Mesendoderm (in vitro differentiated cells): ENCODE measurements at regions not wholly inside any gene's neighbourhood (a gene's known extent, or its start where the extent isn't known, plus 50 kb on each side); places are given as distances from the start of the nearest gene placed in this dataset.

ENCODE experiments used
- DNase-seq: peaks from one replicate; pipeline ENCODE4 v3.0.0; 2013
- H2AK5ac ChIP-seq: 2 replicates; pipeline ENCODE4 v1.6.1; 2013; ENCODE audit warnings: low read length, inconsistent platforms
- H2BK120ac ChIP-seq: 2 replicates; pipeline ENCODE4 v1.6.1; 2013; ENCODE audit warnings: low read depth, mild to moderate bottlenecking, low read length, moderate library complexity, mixed read lengths
- H2BK15ac ChIP-seq: replicated peaks from 2 replicates; pipeline ENCODE4 v1.6.1; 2013; ENCODE audit warnings: low read depth, mild to moderate bottlenecking, moderate library complexity
- H2BK5ac ChIP-seq: 2 replicates; pipeline ENCODE4 v1.6.1; 2013; ENCODE audit warnings: low read length, inconsistent platforms
- H3K18ac ChIP-seq: 2 replicates; pipeline ENCODE4 v1.6.1; 2013; ENCODE audit warnings: mild to moderate bottlenecking, low read length, mixed read lengths
- H3K23ac ChIP-seq: one replicate; pipeline ENCODE4 v1.6.1; 2013; ENCODE audit warnings: low read length
- H3K27ac ChIP-seq: 2 replicates; pipeline ENCODE4 v1.5.1; 2013; ENCODE audit warnings: low read depth, mild to moderate bottlenecking, inconsistent platforms, low read length, moderate library complexity
- H3K27me3 ChIP-seq: 2 replicates; pipeline ENCODE4 v1.6.1; 2013; ENCODE audit warnings: low read length, control low read depth, mild to moderate bottlenecking, inconsistent platforms; ENCODE audit not compliant: insufficient read depth, poor library complexity
- H3K36me3 ChIP-seq: 2 replicates; pipeline ENCODE4 v1.6.1; 2013; ENCODE audit warnings: low read length, inconsistent platforms; ENCODE audit not compliant: control insufficient read depth, insufficient read depth
- H3K4ac ChIP-seq: one replicate; pipeline ENCODE4 v1.6.1; 2013; ENCODE audit warnings: low read depth, mild to moderate bottlenecking, low read length, moderate library complexity
- H3K4me1 ChIP-seq: 2 replicates; pipeline ENCODE4 v1.6.1; 2013; ENCODE audit warnings: low read depth, low read length, inconsistent platforms; ENCODE audit not compliant: control insufficient read depth
- H3K4me2 ChIP-seq: 2 replicates; pipeline ENCODE4 v1.6.1; 2013; ENCODE audit warnings: low read length
- H3K4me3 ChIP-seq: 2 replicates; pipeline ENCODE4 v1.5.1; 2013; ENCODE audit warnings: mild to moderate bottlenecking, low read length
- H3K56ac ChIP-seq: one replicate; pipeline ENCODE4 v1.6.1; 2013; ENCODE audit warnings: low read length
- H3K79me1 ChIP-seq: 2 replicates; pipeline ENCODE4 v1.6.1; 2013; ENCODE audit warnings: low read length, inconsistent platforms
- H3K79me2 ChIP-seq: 2 replicates; pipeline ENCODE4 v1.6.1; 2013; ENCODE audit warnings: mild to moderate bottlenecking, low read length; ENCODE audit not compliant: control insufficient read depth, insufficient read depth
- H3K9ac ChIP-seq: 2 replicates; pipeline ENCODE4 v1.6.1; 2013; ENCODE audit warnings: low read length, inconsistent platforms
- H4K5ac ChIP-seq: one replicate; pipeline ENCODE4 v1.6.1; 2013; ENCODE audit warnings: low read length
- H4K8ac ChIP-seq: one replicate; pipeline ENCODE4 v1.6.1; 2013; ENCODE audit warnings: low read depth, mild to moderate bottlenecking, control low read depth, low read length, moderate library complexity
- WGBS: extraction: QIAGEN DNeasy Blood & Tissue Kit; methylation state at CpG from one replicate; pipeline ENCODE4 v1.1.7; 2013; ENCODE audit warnings: low lambda C conversion rate, missing lambda C conversion rate; ENCODE audit not compliant: insufficient coverage; ENCODE audit errors: extremely low coverage; 5-methylcytosine and 5-hydroxymethylcytosine counted together

DNA sequence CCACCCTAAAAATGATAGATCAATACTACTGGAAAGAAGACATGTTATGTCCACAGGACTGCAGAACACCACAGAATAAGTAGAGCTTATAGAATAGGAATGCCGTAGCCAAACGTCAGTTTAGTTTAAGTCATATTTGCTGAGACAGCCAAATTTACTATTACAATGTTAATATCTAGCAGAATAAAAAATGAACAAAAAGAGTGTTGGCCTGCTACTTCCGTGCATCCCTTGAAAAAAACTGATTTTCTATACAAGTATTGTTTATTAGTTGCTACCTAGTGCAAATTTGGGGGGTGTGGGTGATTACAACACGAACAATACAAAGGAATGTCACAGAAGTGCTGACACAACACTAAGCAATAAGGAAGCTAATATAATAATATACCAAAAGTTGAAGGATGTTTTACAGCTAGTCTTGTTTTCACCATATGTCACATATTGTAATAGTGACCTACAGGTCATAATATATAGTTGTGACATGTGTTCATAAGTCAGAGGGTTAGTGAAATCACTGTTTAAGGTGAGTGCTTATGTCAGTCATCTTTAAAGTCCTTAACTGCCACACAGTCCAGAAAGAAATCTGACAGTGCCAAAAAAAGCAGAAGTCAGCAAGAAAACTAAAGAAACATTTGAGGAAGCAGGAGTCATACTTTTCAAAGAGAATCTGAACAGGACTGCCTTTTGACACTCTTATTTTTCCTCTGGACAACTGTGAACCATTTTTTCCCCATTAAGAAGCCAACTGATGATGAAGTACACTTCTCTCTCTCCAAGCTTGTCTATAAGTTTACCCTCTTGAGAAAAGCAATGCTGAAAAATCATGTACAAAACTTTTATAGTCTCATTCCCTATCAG lies 376.4 kb downstream of the ZEB2 start:
- Histone ChIP-seq H3K56ac (no peak overlapping the region), H3K4me1 (no peaks in the 10 kb centered on the region), H3K4me2 (no peak overlapping the region), H2BK120ac (no peak overlapping the region), H4K5ac (no peak overlapping the region), H3K79me1 (no peaks in the 10 kb centered on the region), H3K18ac (no peak overlapping the region), H4K8ac (no peak overlapping the region), H3K36me3 (no peaks in the 10 kb centered on the region), H3K27me3 (no peaks in the 10 kb centered on the region), H3K23ac (no peak overlapping the region), H2BK15ac (no peak overlapping the region), H2AK5ac (no peak overlapping the region), H2BK5ac (no peak overlapping the region), H3K9ac (no peak overlapping the region), H3K79me2 (no peaks in the 10 kb centered on the region), H3K4me3 (no peak overlapping the region), H3K27ac (no peak overlapping the region), H3K4ac (no peak overlapping the region)
- no peak for DNase-seq
- no CpG with 5 or more reads among the region's 4 CpGs for WGBS

DNA sequence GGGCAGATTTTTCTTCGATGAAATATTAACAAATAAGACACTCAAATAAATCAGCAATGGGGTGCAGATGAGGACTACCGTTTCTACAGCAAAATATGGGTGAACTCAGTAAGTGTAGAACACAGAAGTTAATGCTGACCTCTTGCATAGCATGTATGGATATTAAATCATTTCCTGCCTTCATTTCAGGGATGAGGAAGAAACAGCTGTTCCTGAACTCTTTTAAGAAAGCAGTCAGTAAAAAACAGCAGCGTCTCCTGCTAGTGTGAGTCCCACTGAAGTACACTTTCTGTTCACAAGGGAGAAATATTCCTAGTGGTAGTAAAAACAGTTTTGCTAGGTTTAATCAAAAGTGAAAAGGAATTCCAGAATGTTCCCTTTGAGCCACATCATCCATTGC lies 379.0 kb downstream of the ZEB2 start:
- Histone ChIP-seq H3K27ac (no peak overlapping the region), H3K56ac (no peak overlapping the region), H2BK5ac (no peak overlapping the region), H4K5ac (no peak overlapping the region), H3K79me1 (no peaks in the 10 kb centered on the region), H2AK5ac (no peak overlapping the region), H3K18ac (no peak overlapping the region), H3K79me2 (no peaks in the 10 kb centered on the region), H4K8ac (no peak overlapping the region), H3K23ac (no peak overlapping the region), H3K27me3 (no peaks in the 10 kb centered on the region), H3K4me2 (no peak overlapping the region), H3K4me1 (peaks cover 2% of the 10 kb centered on the region), H3K4ac (no peak overlapping the region), H2BK120ac (no peak overlapping the region), H3K9ac (no peak overlapping the region), H3K4me3 (no peak overlapping the region), H2BK15ac (no peak overlapping the region), H3K36me3 (no peaks in the 10 kb centered on the region)
- no peak for DNase-seq
- no CpG with 5 or more reads among the region's 3 CpGs for WGBS

DNA sequence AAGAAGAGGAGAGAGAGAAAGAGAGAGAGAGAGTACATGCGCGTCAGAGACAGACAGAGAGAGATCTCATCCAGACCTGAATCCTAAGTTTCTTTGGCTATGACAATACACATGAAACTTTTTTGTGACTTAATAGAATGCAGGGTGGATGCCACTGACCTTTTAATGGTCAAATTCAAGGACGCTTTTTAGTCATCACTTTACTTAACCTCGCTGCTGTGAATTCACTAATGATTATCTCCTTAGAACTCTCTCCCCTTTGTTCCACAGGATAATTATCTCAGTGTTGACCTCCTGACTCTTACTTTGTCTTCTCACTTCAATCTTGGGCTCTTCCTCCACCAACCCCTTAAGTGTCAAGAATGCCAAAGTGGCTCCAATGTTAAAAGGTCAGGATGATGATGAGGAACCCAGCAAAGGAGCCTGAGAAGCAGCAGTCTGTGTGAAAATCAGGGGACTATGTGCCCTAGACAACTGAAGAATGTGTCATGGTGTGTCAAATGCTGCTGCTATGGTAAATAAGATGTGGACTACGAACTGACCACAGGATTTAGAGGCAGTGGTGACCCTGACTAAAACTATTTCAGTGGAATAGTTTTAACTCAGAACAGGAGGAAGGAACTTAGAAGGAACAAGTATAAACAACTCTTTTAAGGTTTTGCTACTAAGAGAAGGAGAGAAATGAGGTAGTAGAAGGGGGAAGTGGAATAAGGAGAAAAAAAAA lies 382.1 kb downstream of the ZEB2 start:
- H3K4me2 ChIP-seq, result no peak overlapping the region
- H4K5ac ChIP-seq, result no peak overlapping the region
- no peak overlapping the region for H2BK120ac ChIP-seq
- H3K79me1 ChIP-seq, result no peaks in the 10 kb centered on the region
- no peak overlapping the region for H2BK5ac ChIP-seq
- no peak overlapping the region for H3K9ac ChIP-seq
- H2AK5ac ChIP-seq, result no peak overlapping the region
- H3K23ac ChIP-seq, result no peak overlapping the region
- H3K4me1 ChIP-seq, result peaks cover 2% of the 10 kb centered on the region
- no CpG with 5 or more reads among the region's 5 CpGs for WGBS
- no peaks in the 10 kb centered on the region for H3K27me3 ChIP-seq
- H3K56ac ChIP-seq, result no peak overlapping the region
- H3K79me2 ChIP-seq, result no peaks in the 10 kb centered on the region
- H3K4me3 ChIP-seq, result no peak overlapping the region
- DNase-seq, result peak; percentile 45
- H3K36me3 ChIP-seq, result no peaks in the 10 kb centered on the region
- no peak overlapping the region for H3K4ac ChIP-seq
- H3K27ac ChIP-seq, result no peak overlapping the region
- H4K8ac ChIP-seq, result no peak overlapping the region
- H3K18ac ChIP-seq, result no peak overlapping the region
- H2BK15ac ChIP-seq, result no peak overlapping the region

GRCh38 chr2:144137272-144137671 lies 382.6 kb downstream of the ZEB2 start:
- H3K79me1 ChIP-seq, result no peaks in the 10 kb centered on the region
- no peak overlapping the region for H3K9ac ChIP-seq
- WGBS, result no CpG with 5 or more reads among the region's 1 CpG
- no peak overlapping the region for H3K56ac ChIP-seq
- no peaks in the 10 kb centered on the region for H3K79me2 ChIP-seq
- no peak overlapping the region for H3K18ac ChIP-seq
- no peak overlapping the region for H3K27ac ChIP-seq
- H2AK5ac ChIP-seq, result no peak overlapping the region
- no peak overlapping the region for H2BK120ac ChIP-seq
- no peak overlapping the region for H3K4me2 ChIP-seq
- no peak overlapping the region for H3K4me3 ChIP-seq
- no peak overlapping the region for H2BK5ac ChIP-seq
- DNase-seq, result no peak
- H2BK15ac ChIP-seq, result no peak overlapping the region
- H4K8ac ChIP-seq, result no peak overlapping the region
- peaks cover 2% of the 10 kb centered on the region for H3K4me1 ChIP-seq
- H3K4ac ChIP-seq, result no peak overlapping the region
- H3K23ac ChIP-seq, result no peak overlapping the region
- no peaks in the 10 kb centered on the region for H3K27me3 ChIP-seq
- H4K5ac ChIP-seq, result no peak overlapping the region
- no peaks in the 10 kb centered on the region for H3K36me3 ChIP-seq

DNA sequence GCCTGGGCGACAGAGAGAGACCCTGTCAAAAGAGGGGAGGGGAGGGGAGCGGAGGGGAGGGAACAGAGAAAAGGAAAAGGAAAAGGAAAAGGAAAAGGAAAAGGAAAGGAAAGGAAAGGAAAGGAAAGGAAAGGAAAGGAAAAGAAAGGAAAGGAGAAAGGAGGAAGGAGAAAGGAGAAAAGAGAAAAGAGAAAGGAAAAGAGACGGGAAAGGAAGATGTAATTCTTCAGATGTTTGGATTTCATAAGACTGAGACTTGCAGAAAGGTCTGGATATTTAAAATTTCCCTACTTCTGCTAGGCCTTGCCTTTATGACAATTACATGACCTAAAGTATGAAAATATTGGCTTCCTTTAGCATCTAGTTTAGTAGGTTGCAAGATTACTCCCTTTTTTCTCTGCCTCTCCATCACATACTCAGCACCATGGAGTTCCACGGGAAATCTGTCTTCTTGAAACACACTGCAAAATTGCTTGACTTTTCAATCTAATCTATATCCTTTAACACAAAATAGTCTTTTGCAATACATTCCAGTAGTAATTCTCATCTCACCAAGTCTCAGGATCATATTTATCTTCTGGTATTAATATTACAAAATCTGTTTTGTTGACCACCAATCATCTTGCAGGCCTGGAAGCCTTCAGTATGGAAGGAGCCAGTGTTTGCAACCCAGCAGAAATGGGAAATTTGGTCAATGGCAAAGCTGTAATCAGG lies 383.5 kb downstream of the ZEB2 start:
- Histone ChIP-seq H2BK120ac (no peak overlapping the region), H3K79me2 (no peaks in the 10 kb centered on the region), H4K5ac (no peak overlapping the region), H3K4me1 (peaks cover 2% of the 10 kb centered on the region), H3K4me3 (no peak overlapping the region), H3K9ac (no peak overlapping the region), H3K56ac (no peak overlapping the region), H3K18ac (no peak overlapping the region), H3K27me3 (no peaks in the 10 kb centered on the region), H4K8ac (no peak overlapping the region), H2BK5ac (no peak overlapping the region), H2BK15ac (no peak overlapping the region), H3K4me2 (no peak overlapping the region), H2AK5ac (no peak overlapping the region), H3K27ac (no peak overlapping the region), H3K4ac (no peak overlapping the region), H3K79me1 (no peaks in the 10 kb centered on the region), H3K23ac (no peak overlapping the region), H3K36me3 (no peaks in the 10 kb centered on the region)
- WGBS, result no CpG with 5 or more reads among the region's 4 CpGs
- no peak for DNase-seq
